Liver (tissue), 8 donors: ENCODE measurements at regions not wholly inside any gene's neighbourhood (a gene's known extent, or its start where the extent isn't known, plus 50 kb on each side); places are given as distances from the start of the nearest gene placed in this dataset.

Source experiments
- DNase-seq: peaks from one replicate; pipeline ENCODE4 v3.0.0-alpha.2; 2017; ENCODE audit warnings: low spot score
- H3K27ac ChIP-seq, 2 donors: one replicate each; pipeline ENCODE4 v1.7.0; 2013; ENCODE audit warnings: inconsistent platforms in 2 of 2, low read length in 2 of 2, control low read depth in 1 of 2, low read depth in 1 of 2, mild to moderate bottlenecking in 1 of 2
- H3K27me3 ChIP-seq, 4 donors: one replicate each; pipeline versions ENCODE4 v1.6.1 to v1.7.0; 2013; ENCODE audit warnings: low read length in 3 of 4, inconsistent platforms in 1 of 4, mild to moderate bottlenecking in 1 of 4, moderate library complexity in 1 of 4; ENCODE audit not compliant: control insufficient read depth in 4 of 4, insufficient read depth in 4 of 4
- H3K36me3 ChIP-seq, 4 donors: one replicate each; pipeline versions ENCODE4 v1.6.1 to v1.7.0; 2013; ENCODE audit warnings: low read length in 3 of 4, mild to moderate bottlenecking in 3 of 4, low read depth in 1 of 4, moderate library complexity in 1 of 4; ENCODE audit not compliant: control insufficient read depth in 4 of 4, insufficient read depth in 3 of 4
- H3K4me1 ChIP-seq, 4 donors: one replicate each; pipeline versions ENCODE4 v1.6.1 to v1.7.0; 2013; ENCODE audit warnings: low read length in 3 of 4, mild to moderate bottlenecking in 3 of 4, moderate library complexity in 1 of 4; ENCODE audit not compliant: control insufficient read depth in 4 of 4, insufficient read depth in 4 of 4
- H3K4me3 ChIP-seq, 3 donors: one replicate each; pipeline versions ENCODE4 v1.6.1 to v1.7.0; 2013; ENCODE audit warnings: low read length in 3 of 3, control low read depth in 1 of 3, low read depth in 1 of 3, mild to moderate bottlenecking in 1 of 3
- H3K9ac ChIP-seq, 2 donors: one replicate each; pipeline ENCODE4 v1.7.0; 2013; ENCODE audit warnings: low read length in 2 of 2, mild to moderate bottlenecking in 2 of 2, moderate library complexity in 2 of 2, control low read depth in 1 of 2, low read depth in 1 of 2
- H3K9me3 ChIP-seq, 4 donors: one replicate each; pipeline versions ENCODE4 v1.6.1 to v1.7.0; 2013; ENCODE audit warnings: low read length in 3 of 4; ENCODE audit not compliant: control insufficient read depth in 4 of 4
- EGR1 ChIP-seq, 2 donors: IDR thresholded peaks; 2 replicates each; pipeline ENCODE4 v1.6.1; 2016 to 2018; ENCODE audit warnings: antibody characterized with exemption in 2 of 2, low read depth in 2 of 2
- FOXA1 ChIP-seq: IDR thresholded peaks from 2 replicates; pipeline ENCODE4 v1.6.1; 2016; ENCODE audit warnings: antibody characterized with exemption
- FOXA2 ChIP-seq: IDR thresholded peaks from 2 replicates; pipeline ENCODE4 v1.6.1; 2016; ENCODE audit warnings: antibody characterized with exemption
- GABPA ChIP-seq, 2 donors: IDR thresholded peaks in 1 of 2; conservative IDR thresholded peaks in 1 of 2; 2 replicates each; pipeline ENCODE4 v1.6.1; 2016; ENCODE audit warnings: antibody characterized with exemption in 2 of 2, mild to moderate bottlenecking in 1 of 2, moderate library complexity in 1 of 2
- HNF4A ChIP-seq, 2 donors: conservative IDR thresholded peaks; 2 replicates each; pipeline ENCODE4 v1.6.1; 2016; ENCODE audit warnings: antibody characterized with exemption in 2 of 2, mild to moderate bottlenecking in 2 of 2
- HNF4G ChIP-seq: IDR thresholded peaks from 2 replicates; pipeline ENCODE4 v1.6.1; 2016; ENCODE audit warnings: antibody characterized with exemption
- JUND ChIP-seq, 2 donors: IDR thresholded peaks; 2 replicates each; pipeline ENCODE4 v1.6.1; 2016; ENCODE audit warnings: antibody characterized with exemption in 2 of 2
- NR2F2 ChIP-seq: IDR thresholded peaks from 2 replicates; pipeline ENCODE4 v1.6.1; 2016; ENCODE audit warnings: antibody characterized with exemption
- RAD21 ChIP-seq, 2 donors: IDR thresholded peaks; 2 replicates each; pipeline ENCODE4 v1.6.1; 2016; ENCODE audit warnings: antibody characterized with exemption in 2 of 2, mild to moderate bottlenecking in 2 of 2
- RXRA ChIP-seq, 2 donors: IDR thresholded peaks; 2 replicates each; pipeline ENCODE4 v1.6.1; 2017 to 2018; ENCODE audit warnings: antibody characterized with exemption in 2 of 2, mild to moderate bottlenecking in 1 of 2
- SP1 ChIP-seq: IDR thresholded peaks from 2 replicates; pipeline ENCODE4 v1.6.1; 2018; ENCODE audit warnings: antibody characterized with exemption, mild to moderate bottlenecking
- TAF1 ChIP-seq: conservative IDR thresholded peaks from 2 replicates; pipeline ENCODE4 v1.6.1; 2016; ENCODE audit warnings: antibody characterized with exemption, mild to moderate bottlenecking
- YY1 ChIP-seq: IDR thresholded peaks from 2 replicates; pipeline ENCODE4 v1.6.1; 2016; ENCODE audit warnings: antibody characterized with exemption, mild to moderate bottlenecking
- WGBS: extraction: QIAGEN DNeasy Blood & Tissue Kit; methylation state at CpG from one replicate; pipeline ENCODE4 v1.1.7; 2013; 5-methylcytosine and 5-hydroxymethylcytosine counted together
- TF ChIP-seq, protein P1 (sequence below): IDR thresholded peaks from 2 replicates; pipeline ENCODE4 v1.6.1; 2016; ENCODE audit warnings: antibody characterized with exemption
- TF ChIP-seq, protein P2 (sequence below): fragments of 150-350 bp; IDR thresholded peaks from 2 replicates; pipeline ENCODE4 v1.5.1; 2017; ENCODE audit warnings: improper control_type of control experiment, low read depth, low read length; ENCODE audit not compliant: missing input control
- TF ChIP-seq, protein P3 (sequence below): IDR thresholded peaks from 2 replicates; pipeline ENCODE4 v1.6.1; 2016; ENCODE audit warnings: antibody characterized with exemption
- TF ChIP-seq, protein P4 (sequence below): IDR thresholded peaks from 2 replicates; pipeline ENCODE4 v1.6.1; 2016; ENCODE audit warnings: antibody characterized with exemption, mild to moderate bottlenecking
- donor health status: healthy.
- donor health status: healthy.
- donor health status: healthy.
- donor health status: healthy.
- donor health status: healthy.

DNA sequence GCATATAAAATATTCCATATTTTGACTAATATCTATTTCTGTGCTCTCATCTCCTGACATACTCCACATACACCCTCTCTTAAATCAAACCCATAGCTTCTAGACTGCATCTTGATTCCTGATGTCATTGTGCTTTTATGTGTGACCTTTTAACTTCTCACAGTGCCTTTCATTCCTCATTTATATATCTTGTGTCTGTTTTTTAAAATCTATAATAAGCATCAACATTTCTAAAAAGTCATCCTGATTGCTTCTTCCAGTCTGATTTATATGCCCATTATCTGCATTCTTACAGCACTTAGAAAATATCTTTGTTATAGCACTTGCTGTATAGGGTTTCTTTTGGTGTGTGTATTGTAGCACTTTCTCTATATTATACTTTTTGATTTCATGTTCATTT lies 190.1 kb upstream of the ITM2A start:
- no peak for TF ChIP-seq JUND (IDR thresholded peaks at IDR 0.05)
- no peak for TF ChIP-seq GABPA (IDR thresholded peaks at IDR 0.05 in 1 of 2, conservative IDR thresholded peaks at IDR 0.05 in 1 of 2)
- no peak for TF ChIP-seq SP1
- TF ChIP-seq TAF1, result no peak
- TF ChIP-seq, protein P1, sequence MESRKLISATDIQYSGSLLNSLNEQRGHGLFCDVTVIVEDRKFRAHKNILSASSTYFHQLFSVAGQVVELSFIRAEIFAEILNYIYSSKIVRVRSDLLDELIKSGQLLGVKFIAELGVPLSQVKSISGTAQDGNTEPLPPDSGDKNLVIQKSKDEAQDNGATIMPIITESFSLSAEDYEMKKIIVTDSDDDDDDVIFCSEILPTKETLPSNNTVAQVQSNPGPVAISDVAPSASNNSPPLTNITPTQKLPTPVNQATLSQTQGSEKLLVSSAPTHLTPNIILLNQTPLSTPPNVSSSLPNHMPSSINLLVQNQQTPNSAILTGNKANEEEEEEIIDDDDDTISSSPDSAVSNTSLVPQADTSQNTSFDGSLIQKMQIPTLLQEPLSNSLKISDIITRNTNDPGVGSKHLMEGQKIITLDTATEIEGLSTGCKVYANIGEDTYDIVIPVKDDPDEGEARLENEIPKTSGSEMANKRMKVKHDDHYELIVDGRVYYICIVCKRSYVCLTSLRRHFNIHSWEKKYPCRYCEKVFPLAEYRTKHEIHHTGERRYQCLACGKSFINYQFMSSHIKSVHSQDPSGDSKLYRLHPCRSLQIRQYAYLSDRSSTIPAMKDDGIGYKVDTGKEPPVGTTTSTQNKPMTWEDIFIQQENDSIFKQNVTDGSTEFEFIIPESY, result no peak
- no peak for TF ChIP-seq FOXA1
- TF ChIP-seq YY1, result no peak
- no peak for TF ChIP-seq NR2F2
- TF ChIP-seq, protein P2, sequence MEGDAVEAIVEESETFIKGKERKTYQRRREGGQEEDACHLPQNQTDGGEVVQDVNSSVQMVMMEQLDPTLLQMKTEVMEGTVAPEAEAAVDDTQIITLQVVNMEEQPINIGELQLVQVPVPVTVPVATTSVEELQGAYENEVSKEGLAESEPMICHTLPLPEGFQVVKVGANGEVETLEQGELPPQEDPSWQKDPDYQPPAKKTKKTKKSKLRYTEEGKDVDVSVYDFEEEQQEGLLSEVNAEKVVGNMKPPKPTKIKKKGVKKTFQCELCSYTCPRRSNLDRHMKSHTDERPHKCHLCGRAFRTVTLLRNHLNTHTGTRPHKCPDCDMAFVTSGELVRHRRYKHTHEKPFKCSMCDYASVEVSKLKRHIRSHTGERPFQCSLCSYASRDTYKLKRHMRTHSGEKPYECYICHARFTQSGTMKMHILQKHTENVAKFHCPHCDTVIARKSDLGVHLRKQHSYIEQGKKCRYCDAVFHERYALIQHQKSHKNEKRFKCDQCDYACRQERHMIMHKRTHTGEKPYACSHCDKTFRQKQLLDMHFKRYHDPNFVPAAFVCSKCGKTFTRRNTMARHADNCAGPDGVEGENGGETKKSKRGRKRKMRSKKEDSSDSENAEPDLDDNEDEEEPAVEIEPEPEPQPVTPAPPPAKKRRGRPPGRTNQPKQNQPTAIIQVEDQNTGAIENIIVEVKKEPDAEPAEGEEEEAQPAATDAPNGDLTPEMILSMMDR, result no peak
- no peak for TF ChIP-seq HNF4G
- TF ChIP-seq RXRA (IDR thresholded peaks at IDR 0.05), result no peak
- TF ChIP-seq FOXA2, result no peak
- H3K4me3 ChIP-seq, result no peak overlapping the region
- H3K9me3 ChIP-seq, result peaks cover 0 to 3% (median 1%) of the 10 kb centered on the region in 4 donors
- H3K27me3 ChIP-seq, result no peaks in the 10 kb centered on the region
- no peak overlapping the region for H3K9ac ChIP-seq
- DNase-seq, result no peak
- no peaks in the 10 kb centered on the region for H3K4me1 ChIP-seq
- H3K27ac ChIP-seq, result no peak overlapping the region
- no peaks in the 10 kb centered on the region for H3K36me3 ChIP-seq

DNA sequence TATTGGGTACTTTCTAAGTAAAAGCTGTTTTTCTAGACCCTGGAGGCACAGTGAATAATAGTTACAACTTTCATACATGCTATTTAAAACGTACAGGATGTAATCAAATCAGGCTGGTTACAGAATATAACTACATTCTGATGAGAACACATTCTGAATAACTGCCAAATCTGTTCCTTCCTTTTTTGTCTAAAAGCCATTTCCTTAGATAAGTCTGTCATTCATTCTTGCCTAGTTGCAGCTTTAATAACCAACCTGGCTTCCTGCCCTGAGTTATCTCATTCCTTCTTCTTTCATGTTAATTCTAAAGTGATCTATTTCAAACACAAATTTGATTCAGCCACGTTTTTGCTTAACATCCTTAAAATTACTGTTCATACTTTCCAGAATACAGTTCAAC lies 189.7 kb upstream of the ITM2A start:
- no peak for DNase-seq
- Histone ChIP-seq H3K9me3 (peaks cover 0 to 3% (median 1%) of the 10 kb centered on the region in 4 donors), H3K4me1 (no peaks in the 10 kb centered on the region), H3K4me3 (no peak overlapping the region), H3K27ac (no peak overlapping the region), H3K9ac (no peak overlapping the region), H3K27me3 (no peaks in the 10 kb centered on the region), H3K36me3 (no peaks in the 10 kb centered on the region)
- WGBS, result 8% methylated on average over 2 of the region's 2 CpGs
- TF ChIP-seq, protein P3, sequence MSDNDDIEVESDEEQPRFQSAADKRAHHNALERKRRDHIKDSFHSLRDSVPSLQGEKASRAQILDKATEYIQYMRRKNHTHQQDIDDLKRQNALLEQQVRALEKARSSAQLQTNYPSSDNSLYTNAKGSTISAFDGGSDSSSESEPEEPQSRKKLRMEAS, result no peak
- no peak for TF ChIP-seq HNF4G
- no peak for TF ChIP-seq EGR1 (IDR thresholded peaks at IDR 0.05; ENCODE audit: low read depth in 2 of 2)
- no peak for TF ChIP-seq JUND (IDR thresholded peaks at IDR 0.05)
- TF ChIP-seq, protein P2, result no peak
- TF ChIP-seq, protein P4, sequence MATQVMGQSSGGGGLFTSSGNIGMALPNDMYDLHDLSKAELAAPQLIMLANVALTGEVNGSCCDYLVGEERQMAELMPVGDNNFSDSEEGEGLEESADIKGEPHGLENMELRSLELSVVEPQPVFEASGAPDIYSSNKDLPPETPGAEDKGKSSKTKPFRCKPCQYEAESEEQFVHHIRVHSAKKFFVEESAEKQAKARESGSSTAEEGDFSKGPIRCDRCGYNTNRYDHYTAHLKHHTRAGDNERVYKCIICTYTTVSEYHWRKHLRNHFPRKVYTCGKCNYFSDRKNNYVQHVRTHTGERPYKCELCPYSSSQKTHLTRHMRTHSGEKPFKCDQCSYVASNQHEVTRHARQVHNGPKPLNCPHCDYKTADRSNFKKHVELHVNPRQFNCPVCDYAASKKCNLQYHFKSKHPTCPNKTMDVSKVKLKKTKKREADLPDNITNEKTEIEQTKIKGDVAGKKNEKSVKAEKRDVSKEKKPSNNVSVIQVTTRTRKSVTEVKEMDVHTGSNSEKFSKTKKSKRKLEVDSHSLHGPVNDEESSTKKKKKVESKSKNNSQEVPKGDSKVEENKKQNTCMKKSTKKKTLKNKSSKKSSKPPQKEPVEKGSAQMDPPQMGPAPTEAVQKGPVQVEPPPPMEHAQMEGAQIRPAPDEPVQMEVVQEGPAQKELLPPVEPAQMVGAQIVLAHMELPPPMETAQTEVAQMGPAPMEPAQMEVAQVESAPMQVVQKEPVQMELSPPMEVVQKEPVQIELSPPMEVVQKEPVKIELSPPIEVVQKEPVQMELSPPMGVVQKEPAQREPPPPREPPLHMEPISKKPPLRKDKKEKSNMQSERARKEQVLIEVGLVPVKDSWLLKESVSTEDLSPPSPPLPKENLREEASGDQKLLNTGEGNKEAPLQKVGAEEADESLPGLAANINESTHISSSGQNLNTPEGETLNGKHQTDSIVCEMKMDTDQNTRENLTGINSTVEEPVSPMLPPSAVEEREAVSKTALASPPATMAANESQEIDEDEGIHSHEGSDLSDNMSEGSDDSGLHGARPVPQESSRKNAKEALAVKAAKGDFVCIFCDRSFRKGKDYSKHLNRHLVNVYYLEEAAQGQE, result no peak
- TF ChIP-seq HNF4A (conservative IDR thresholded peaks at IDR 0.05), result no peak
- TF ChIP-seq TAF1, result no peak
- TF ChIP-seq YY1, result no peak
- TF ChIP-seq NR2F2, result no peak
- no peak for TF ChIP-seq RAD21 (IDR thresholded peaks at IDR 0.05)
